K562 (cell line): ENCODE measurements at regions not wholly inside any gene's neighbourhood (a gene's known extent, or its start where the extent isn't known, plus 50 kb on each side); places are given as distances from the start of the nearest gene placed in this dataset.

ENCODE experiments used
- CTCF ChIP-seq, 3 experiments: IDR thresholded peaks in 2 of 3; conservative IDR thresholded peaks in 1 of 3; 2 replicates each; pipeline ENCODE4 v1.5.1; 2011 to 2012; ENCODE audit warnings: low read length in 3 of 3, mild to moderate bottlenecking in 3 of 3, control low read depth in 2 of 3, improper control_type of control experiment in 1 of 3, inconsistent platforms in 1 of 3, low read depth in 1 of 3, mixed read lengths in 1 of 3, moderate library complexity in 1 of 3; ENCODE audit not compliant: insufficient read depth in 2 of 3
- EGR1 ChIP-seq: fragments of 450-650 bp; conservative IDR thresholded peaks from 2 replicates; pipeline ENCODE4 v1.6.1; 2017; ENCODE audit warnings: mild to moderate bottlenecking
- EP400 ChIP-seq: fragments of 450-650 bp; IDR thresholded peaks from 2 replicates; pipeline ENCODE4 v1.6.1; 2017; ENCODE audit warnings: antibody characterized with exemption, mild to moderate bottlenecking, moderate library complexity
- FOXP1 ChIP-seq: sonication (generic); formaldehyde crosslinking; IDR thresholded peaks from 2 replicates; pipeline ENCODE4 v1.8.0; 2022; ENCODE audit warnings: mild to moderate bottlenecking, missing genetic modification reagents
- PBX2 ChIP-seq, 2 experiments: IDR thresholded peaks in 1 of 2; conservative IDR thresholded peaks in 1 of 2; 2 replicates each; pipeline ENCODE4 v1.6.1; 2016; ENCODE audit warnings: low read depth in 2 of 2, mild to moderate bottlenecking in 1 of 2, missing compliant biosample characterization in 1 of 2, missing genetic modification characterization in 1 of 2, moderate library complexity in 1 of 2
- PCBP1 ChIP-seq: fragments of 200-400 bp; formaldehyde crosslinking; IDR thresholded peaks from 2 replicates; pipeline ENCODE4 v1.6.1; 2018; ENCODE audit warnings: mild to moderate bottlenecking, low read depth, low read length; ENCODE audit not compliant: poor library complexity, severe bottlenecking
- PRPF4 ChIP-seq: fragments of 200-400 bp; formaldehyde crosslinking; IDR thresholded peaks from one replicate; pipeline ENCODE4 v1.6.1; 2017; ENCODE audit warnings: low read length, low read depth, mild to moderate bottlenecking; ENCODE audit not compliant: insufficient read depth, poor library complexity, severe bottlenecking
- RAD21 ChIP-seq, 2 experiments: fragments of 250-450 bp in 1 of 2; fragments of 450-650 bp in 1 of 2; sonication (Bioruptor Pico) in 1 of 2; formaldehyde crosslinking in 1 of 2; IDR thresholded peaks in 1 of 2; conservative IDR thresholded peaks in 1 of 2; 2 replicates each; pipeline versions ENCODE4 v1.4.0 to v1.8.0; 2020 to 2022; ENCODE audit warnings: mild to moderate bottlenecking in 2 of 2, moderate library complexity in 1 of 2
- RREB1 ChIP-seq: fragments of 250-450 bp; sonication (Bioruptor Pico); IDR thresholded peaks from 2 replicates; pipeline ENCODE4 v1.4.0; 2020
- SP1 ChIP-seq: sonication (generic); formaldehyde crosslinking; IDR thresholded peaks from 2 replicates; pipeline ENCODE4 v1.8.1; 2022; ENCODE audit warnings: mild to moderate bottlenecking, missing genetic modification reagents
- ZHX1 ChIP-seq: fragments of 150-350 bp; conservative IDR thresholded peaks from 2 replicates; pipeline ENCODE4 v1.6.1; 2014; ENCODE audit warnings: low read length
- ZNF239 ChIP-seq: fragments of 250-450 bp; sonication (Bioruptor Pico); IDR thresholded peaks from 2 replicates; pipeline ENCODE4 v1.4.0; 2020; ENCODE audit warnings: mild to moderate bottlenecking
- ZNF324 ChIP-seq: fragments of 250-450 bp; sonication (Bioruptor Pico); IDR thresholded peaks from 2 replicates; pipeline ENCODE4 v1.4.0; 2020; ENCODE audit warnings: mild to moderate bottlenecking

- TF ChIP-seq RREB1 (CRISPR knock-in tag), result no peak
- no peak for TF ChIP-seq EP400
- TF ChIP-seq PRPF4, result no peak
- TF ChIP-seq PBX2 (CRISPR knock-in tag; IDR thresholded peaks at IDR 0.05; ENCODE audit: low read depth), result no peak
- TF ChIP-seq PBX2 (tag; conservative IDR thresholded peaks at IDR 0.05; ENCODE audit: low read depth), result peak; percentile 63; the same call in 1 of the 2 replicates
- TF ChIP-seq ZNF239 (CRISPR knock-in tag), result no peak
- TF ChIP-seq CTCF (IDR thresholded peaks at IDR 0.05 in 2 of 3, conservative IDR thresholded peaks at IDR 0.05 in 1 of 3; ENCODE audit: insufficient read depth in 2 of 3, low read depth in 1 of 3, low read length in 3 of 3), result peak; percentile 33 to 72 (median 34); a peak in 4 of 6 replicates
- TF ChIP-seq PCBP1, result no peak
- no peak for TF ChIP-seq SP1 (CRISPR knock-in tag)
- no peak for TF ChIP-seq EGR1
- TF ChIP-seq ZHX1, result no peak
- TF ChIP-seq ZNF324 (CRISPR knock-in tag), result no peak
- TF ChIP-seq FOXP1 (CRISPR knock-in tag), result no peak
- peak; percentile 78 to 79 for TF ChIP-seq RAD21 (CRISPR knock-in tag; conservative IDR thresholded peaks at IDR 0.05 in 1 of 2, IDR thresholded peaks at IDR 0.05 in 1 of 2)
Observed at GRCh38 chr2:195318440-195319111, 338.4 kb upstream of the SLC39A10 start (continued).
